SK-N-SH (cell line): ENCODE measurements at regions not wholly inside any gene's neighbourhood (a gene's known extent, or its start where the extent isn't known, plus 50 kb on each side); places are given as distances from the start of the nearest gene placed in this dataset.

ENCODE experiments used
- CTCF ChIA-PET: fragments of 300-600, 350-600 bp; formaldehyde crosslinking; extraction: SDS; loops from one replicate; lab custom pipeline; 2021; lab: Yijun Ruan, JAX
- POLR2A ChIA-PET: fragments of 350-600 bp; sonication (Branson Sonifier 250); formaldehyde crosslinking; extraction: SDS; loops from one replicate; lab custom pipeline; 2020; ENCODE audit warnings: antibody characterized with exemption, inconsistent platforms; lab: Yijun Ruan, JAX
- DNase-seq: peaks from one replicate; pipeline ENCODE4 v3.0.0; 2012
- H2AFZ ChIP-seq: fragments of 200-600 bp; sonication (generic); 2 replicates; pipeline ENCODE4 v1.8.1; 2016; ENCODE audit warnings: antibody characterized with exemption, mild to moderate bottlenecking, low read depth
- H3F3A ChIP-seq: fragments of 200-600 bp; sonication (generic); replicated peaks from 2 replicates; pipeline ENCODE3; 2016; ENCODE audit warnings: antibody characterized with exemption, mild to moderate bottlenecking; ENCODE audit not compliant: insufficient read depth
- H3K27ac ChIP-seq, 2 experiments: fragments of 200-500 bp in 1 of 2; fragments of 200-600 bp in 1 of 2; sonication (Bioruptor generic) in 1 of 2; sonication (generic), shearing (Covaris generic) in 1 of 2; 2 replicates each; pipeline versions ENCODE4 v1.5.1 to v1.6.1; 2014 to 2016; ENCODE audit warnings: low read depth in 2 of 2, inconsistent platforms in 1 of 2, low read length in 1 of 2, mild to moderate bottlenecking in 1 of 2, mixed read lengths in 1 of 2
- H3K27me3 ChIP-seq: fragments of 200-600 bp; sonication (generic), shearing (Covaris generic); 2 replicates; pipeline ENCODE4 v1.6.1; 2016; ENCODE audit warnings: mixed run types; ENCODE audit not compliant: insufficient read depth
- H3K36me3 ChIP-seq, 2 experiments: fragments of 200-500 bp in 1 of 2; fragments of 200-600 bp in 1 of 2; sonication (Bioruptor generic) in 1 of 2; sonication (generic) in 1 of 2; replicated peaks in 1 of 2; 2 replicates each; pipeline versions ENCODE3 to v1.5.1; 2014 to 2016; ENCODE audit warnings: low read length in 1 of 2, mild to moderate bottlenecking in 1 of 2; ENCODE audit not compliant: insufficient read depth in 2 of 2, control insufficient read depth in 1 of 2
- H3K4me1 ChIP-seq, 2 experiments: fragments of 200-500 bp in 1 of 2; fragments of 200-600 bp in 1 of 2; sonication (Bioruptor generic) in 1 of 2; sonication (generic), shearing (Covaris generic) in 1 of 2; 2 replicates each; pipeline versions ENCODE4 v1.5.1 to v1.6.1; 2014 to 2016; ENCODE audit warnings: low read depth in 1 of 2, low read length in 1 of 2, mixed run types in 1 of 2; ENCODE audit not compliant: insufficient read depth in 2 of 2, control insufficient read depth in 1 of 2
- H3K4me2 ChIP-seq: fragments of 200-600 bp; sonication (generic), shearing (Covaris generic); 2 replicates; pipeline ENCODE4 v1.6.1; 2017; ENCODE audit warnings: mixed run types
- H3K4me3 ChIP-seq, 2 experiments: fragments of 200-500 bp in 1 of 2; fragments of 200-600 bp in 1 of 2; sonication (Bioruptor generic) in 1 of 2; sonication (generic), shearing (Covaris generic) in 1 of 2; 2 replicates each; pipeline versions ENCODE4 v1.5.1 to v1.8.1; 2014 to 2016; ENCODE audit warnings: low read depth in 2 of 2, inconsistent platforms in 1 of 2, low read length in 1 of 2, mild to moderate bottlenecking in 1 of 2, mixed read lengths in 1 of 2, moderate library complexity in 1 of 2
- H3K79me2 ChIP-seq: fragments of 200-600 bp; sonication (generic); 2 replicates; pipeline ENCODE4 v1.8.1; 2017; ENCODE audit warnings: mild to moderate bottlenecking; ENCODE audit not compliant: insufficient read depth
- H3K9ac ChIP-seq: fragments of 200-600 bp; sonication (generic); 2 replicates; pipeline ENCODE4 v1.6.1; 2017; ENCODE audit warnings: mixed run types
- H3K9me2 ChIP-seq: fragments of 200-600 bp; sonication (generic); 2 replicates; pipeline ENCODE4 v1.6.1; 2017; ENCODE audit warnings: mixed run types
- H3K9me3 ChIP-seq: fragments of 200-600 bp; sonication (generic); 2 replicates; pipeline ENCODE4 v1.6.1; 2017; ENCODE audit warnings: mixed run types, mild to moderate bottlenecking, moderate library complexity
- H4K20me1 ChIP-seq: fragments of 200-600 bp; sonication (generic); 2 replicates; pipeline ENCODE4 v1.6.1; 2017; ENCODE audit warnings: mild to moderate bottlenecking, mixed run types; ENCODE audit not compliant: insufficient read depth
- ELF1 ChIP-seq: IDR thresholded peaks from 2 replicates; pipeline ENCODE4 v1.4.0; 2012
- EZH2phosphoT487 ChIP-seq: fragments of 200-600 bp; sonication (generic); IDR thresholded peaks from 2 replicates; pipeline ENCODE4 v1.6.1; 2017; ENCODE audit warnings: low read depth, mixed run types, mild to moderate bottlenecking, antibody characterized with exemption, moderate library complexity, borderline replicate concordance
- FOSL2 ChIP-seq: IDR thresholded peaks from 2 replicates; pipeline ENCODE4 v1.4.0; 2012; ENCODE audit warnings: low read depth, mild to moderate bottlenecking, moderate library complexity, borderline replicate concordance
- FOXJ3 ChIP-seq: sonication (generic); formaldehyde crosslinking; IDR thresholded peaks from 2 replicates; pipeline ENCODE4 v1.5.1; 2020; ENCODE audit warnings: mild to moderate bottlenecking, missing genetic modification reagents
- GABPA ChIP-seq: IDR thresholded peaks from 2 replicates; pipeline ENCODE4 v1.4.0; 2012; ENCODE audit warnings: low read depth, mild to moderate bottlenecking
- GATA2 ChIP-seq: sonication (generic); formaldehyde crosslinking; IDR thresholded peaks from 2 replicates; pipeline ENCODE4 v1.5.0; 2020; ENCODE audit warnings: mild to moderate bottlenecking, missing genetic modification reagents
- JUND ChIP-seq: IDR thresholded peaks from 2 replicates; pipeline ENCODE4 v1.4.0; 2012
- RAD21 ChIP-seq: IDR thresholded peaks from 2 replicates; pipeline ENCODE4 v1.6.1; 2012; ENCODE audit warnings: mild to moderate bottlenecking, low read length
- RCOR1 ChIP-seq: fragments of 150-350 bp; IDR thresholded peaks from 2 replicates; pipeline ENCODE4 v1.6.1; 2017; ENCODE audit warnings: antibody characterized with exemption, low read length
- TAF1 ChIP-seq: IDR thresholded peaks from 2 replicates; pipeline ENCODE4 v1.6.1; 2012; ENCODE audit warnings: low read depth, mild to moderate bottlenecking, low read length, moderate library complexity, borderline replicate concordance
- TCF12 ChIP-seq: IDR thresholded peaks from 2 replicates; pipeline ENCODE4 v1.4.0; 2012
- TEAD4 ChIP-seq: IDR thresholded peaks from 2 replicates; pipeline ENCODE4 v1.4.0; 2012; ENCODE audit warnings: mild to moderate bottlenecking, borderline replicate concordance; ENCODE audit not compliant: insufficient read depth
- WGBS: methylation state at CpG from one replicate; pipeline ENCODE4 v1.1.6; 2017; ENCODE audit warnings: low lambda C conversion rate; 5-methylcytosine and 5-hydroxymethylcytosine counted together
- TF ChIP-seq, protein P1 (sequence below): IDR thresholded peaks from 2 replicates; pipeline ENCODE4 v1.4.0; 2012; ENCODE audit warnings: low read depth
- TF ChIP-seq, protein P2 (sequence below): IDR thresholded peaks from 2 replicates; pipeline ENCODE4 v1.6.1; 2012; ENCODE audit warnings: mild to moderate bottlenecking, low read depth, low read length, moderate library complexity
- TF ChIP-seq, protein P3 (sequence below): fragments of 150-350 bp; IDR thresholded peaks from 2 replicates; pipeline ENCODE4 v1.6.1; 2016; ENCODE audit warnings: mild to moderate bottlenecking, low read depth, low read length
- TF ChIP-seq, protein P4 (sequence below): IDR thresholded peaks from 2 replicates; pipeline ENCODE4; 2012
- TF ChIP-seq, protein P5 (sequence below): fragments of 200-600 bp; sonication (generic); IDR thresholded peaks from 2 replicates; pipeline ENCODE4 v1.6.1; 2017; ENCODE audit warnings: antibody characterized with exemption, mild to moderate bottlenecking, moderate library complexity
- TF ChIP-seq, protein P6 (sequence below): fragments of 150-350 bp; IDR thresholded peaks from 2 replicates; pipeline ENCODE4 v1.6.1; 2017; ENCODE audit warnings: antibody characterized with exemption, low read length, low read depth, borderline replicate concordance

DNA sequence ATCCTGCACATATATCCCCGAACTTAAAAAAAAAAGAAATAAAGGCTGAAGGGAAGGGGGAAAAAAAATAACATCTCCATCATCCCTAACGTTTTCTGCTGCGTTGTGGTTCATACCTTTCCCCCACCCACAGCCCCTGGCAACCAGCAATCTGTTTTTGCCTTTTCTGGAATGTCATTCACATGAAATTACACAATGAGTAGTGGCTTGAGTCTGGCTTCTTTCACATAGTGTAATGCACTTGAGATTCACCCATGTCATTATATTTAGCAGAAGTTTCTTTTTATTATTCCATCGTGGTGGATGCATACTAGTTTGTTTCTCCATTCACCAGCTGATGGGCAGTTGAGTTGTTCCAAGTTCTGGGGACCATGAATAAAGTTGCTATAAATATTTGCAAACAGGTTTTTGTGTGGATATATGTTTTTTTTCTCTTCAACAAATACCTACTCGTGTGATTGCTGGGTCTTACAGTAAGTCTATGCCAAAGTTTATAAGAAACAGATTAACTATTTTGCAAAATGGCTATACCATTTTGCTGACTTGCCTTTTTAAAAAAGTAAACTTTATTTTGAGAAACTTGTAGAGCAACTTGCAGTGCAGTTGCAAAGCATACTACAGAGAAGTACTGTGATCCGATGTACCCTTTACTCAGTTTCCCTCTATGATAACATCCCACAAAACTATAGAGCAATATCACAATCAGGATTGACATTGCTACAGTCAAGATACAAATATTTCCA is 322.5 kb downstream of the LPIN1 start:
- Histone ChIP-seq H3K36me3 (no peaks in the 10 kb centered on the region), H3K4me3 (no peak overlapping the region), H3K27ac (peak overlapping the region in 1 of 2 experiments; percentile 87; a peak in 1 of 4 replicates), H3K27me3 (no peaks in the 10 kb centered on the region), H4K20me1 (no peaks in the 10 kb centered on the region), H3K9me2 (no peaks in the 10 kb centered on the region), H2AFZ (peak overlapping the region; percentile 7; the same call in 1 of the 2 replicates), H3K9ac (no peak overlapping the region), H3F3A (peaks cover 17% of the 10 kb centered on the region), H3K4me2 (no peak overlapping the region), H3K79me2 (no peaks in the 10 kb centered on the region), H3K9me3 (no peaks in the 10 kb centered on the region), H3K4me1 (peaks cover 4 to 26% of the 10 kb centered on the region in 2 experiments)
- CTCF ChIA-PET = no interaction called here
- DNase-seq = no peak
- TF ChIP-seq TCF12 (0 out of 2 replicates have a peak, but pooled peaks have one; percentile 14), RCOR1 (no peak), FOXJ3 (CRISPR knock-in tag) (no peak)
- POLR2A ChIA-PET = no interaction called here
- WGBS = 67% methylated on average over 6 of the region's 6 CpGs

DNA sequence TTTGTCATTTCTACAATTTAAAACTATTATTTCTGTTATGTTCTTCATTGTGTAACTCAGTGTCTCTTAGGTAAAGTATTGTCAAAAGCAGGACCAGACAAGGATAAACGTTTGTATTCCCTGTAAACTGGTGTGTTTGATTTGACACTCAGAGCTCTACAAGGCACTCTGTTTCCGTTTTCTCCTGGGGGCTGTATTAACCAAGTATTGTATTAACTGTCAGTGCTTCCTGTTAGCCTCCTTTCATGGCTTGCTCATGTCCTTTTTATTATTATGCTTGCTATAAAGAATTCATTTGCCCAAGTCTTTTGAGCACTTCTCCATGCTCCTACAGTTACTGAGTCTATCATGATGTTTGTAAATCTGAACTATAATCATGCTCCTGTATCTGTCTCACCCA is 323.7 kb downstream of the LPIN1 start:
- ChIA-PET POLR2A (no interaction called here), CTCF (no interaction called here)
- H3K4me3 ChIP-seq = no peak overlapping the region
- DNase-seq = no peak
- no peaks in the 10 kb centered on the region for H3K9me2 ChIP-seq
- H3K27ac ChIP-seq = peak overlapping the region in 1 of 2 experiments; percentile 87; a peak in 2 of 4 replicates
- peak overlapping the region; percentile 12 for H3K4me2 ChIP-seq
- WGBS = 33% methylated on average over 2 of the region's 2 CpGs
- H3K36me3 ChIP-seq = no peaks in the 10 kb centered on the region
- H3K4me1 ChIP-seq = peaks cover 10 to 26% of the 10 kb centered on the region in 2 experiments
- H3K27me3 ChIP-seq = no peaks in the 10 kb centered on the region
- no peaks in the 10 kb centered on the region for H4K20me1 ChIP-seq
- H3K79me2 ChIP-seq = no peaks in the 10 kb centered on the region
- H3F3A ChIP-seq = peaks cover 17% of the 10 kb centered on the region
- peak overlapping the region; percentile 17; the same call in 1 of the 2 replicates for H2AFZ ChIP-seq
- H3K9ac ChIP-seq = peak overlapping the region; percentile 20; the same call in 1 of the 2 replicates
- H3K9me3 ChIP-seq = no peaks in the 10 kb centered on the region
- TF ChIP-seq, protein P1, sequence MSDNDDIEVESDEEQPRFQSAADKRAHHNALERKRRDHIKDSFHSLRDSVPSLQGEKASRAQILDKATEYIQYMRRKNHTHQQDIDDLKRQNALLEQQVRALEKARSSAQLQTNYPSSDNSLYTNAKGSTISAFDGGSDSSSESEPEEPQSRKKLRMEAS = no peak
- TF ChIP-seq TAF1 (no peak), JUND (no peak), GABPA (no peak), EZH2phosphoT487 (no peak), RAD21 (no peak), TEAD4 (no peak), FOXJ3 (CRISPR knock-in tag) (no peak), TCF12 (no peak), ELF1 (no peak; the same call in 1 of the 2 replicates), FOSL2 (no peak), GATA2 (no peak)
- TF ChIP-seq, protein P2, sequence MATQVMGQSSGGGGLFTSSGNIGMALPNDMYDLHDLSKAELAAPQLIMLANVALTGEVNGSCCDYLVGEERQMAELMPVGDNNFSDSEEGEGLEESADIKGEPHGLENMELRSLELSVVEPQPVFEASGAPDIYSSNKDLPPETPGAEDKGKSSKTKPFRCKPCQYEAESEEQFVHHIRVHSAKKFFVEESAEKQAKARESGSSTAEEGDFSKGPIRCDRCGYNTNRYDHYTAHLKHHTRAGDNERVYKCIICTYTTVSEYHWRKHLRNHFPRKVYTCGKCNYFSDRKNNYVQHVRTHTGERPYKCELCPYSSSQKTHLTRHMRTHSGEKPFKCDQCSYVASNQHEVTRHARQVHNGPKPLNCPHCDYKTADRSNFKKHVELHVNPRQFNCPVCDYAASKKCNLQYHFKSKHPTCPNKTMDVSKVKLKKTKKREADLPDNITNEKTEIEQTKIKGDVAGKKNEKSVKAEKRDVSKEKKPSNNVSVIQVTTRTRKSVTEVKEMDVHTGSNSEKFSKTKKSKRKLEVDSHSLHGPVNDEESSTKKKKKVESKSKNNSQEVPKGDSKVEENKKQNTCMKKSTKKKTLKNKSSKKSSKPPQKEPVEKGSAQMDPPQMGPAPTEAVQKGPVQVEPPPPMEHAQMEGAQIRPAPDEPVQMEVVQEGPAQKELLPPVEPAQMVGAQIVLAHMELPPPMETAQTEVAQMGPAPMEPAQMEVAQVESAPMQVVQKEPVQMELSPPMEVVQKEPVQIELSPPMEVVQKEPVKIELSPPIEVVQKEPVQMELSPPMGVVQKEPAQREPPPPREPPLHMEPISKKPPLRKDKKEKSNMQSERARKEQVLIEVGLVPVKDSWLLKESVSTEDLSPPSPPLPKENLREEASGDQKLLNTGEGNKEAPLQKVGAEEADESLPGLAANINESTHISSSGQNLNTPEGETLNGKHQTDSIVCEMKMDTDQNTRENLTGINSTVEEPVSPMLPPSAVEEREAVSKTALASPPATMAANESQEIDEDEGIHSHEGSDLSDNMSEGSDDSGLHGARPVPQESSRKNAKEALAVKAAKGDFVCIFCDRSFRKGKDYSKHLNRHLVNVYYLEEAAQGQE = no peak
- TF ChIP-seq, protein P3, sequence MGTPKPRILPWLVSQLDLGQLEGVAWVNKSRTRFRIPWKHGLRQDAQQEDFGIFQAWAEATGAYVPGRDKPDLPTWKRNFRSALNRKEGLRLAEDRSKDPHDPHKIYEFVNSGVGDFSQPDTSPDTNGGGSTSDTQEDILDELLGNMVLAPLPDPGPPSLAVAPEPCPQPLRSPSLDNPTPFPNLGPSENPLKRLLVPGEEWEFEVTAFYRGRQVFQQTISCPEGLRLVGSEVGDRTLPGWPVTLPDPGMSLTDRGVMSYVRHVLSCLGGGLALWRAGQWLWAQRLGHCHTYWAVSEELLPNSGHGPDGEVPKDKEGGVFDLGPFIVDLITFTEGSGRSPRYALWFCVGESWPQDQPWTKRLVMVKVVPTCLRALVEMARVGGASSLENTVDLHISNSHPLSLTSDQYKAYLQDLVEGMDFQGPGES = no peak
- TF ChIP-seq, protein P4, sequence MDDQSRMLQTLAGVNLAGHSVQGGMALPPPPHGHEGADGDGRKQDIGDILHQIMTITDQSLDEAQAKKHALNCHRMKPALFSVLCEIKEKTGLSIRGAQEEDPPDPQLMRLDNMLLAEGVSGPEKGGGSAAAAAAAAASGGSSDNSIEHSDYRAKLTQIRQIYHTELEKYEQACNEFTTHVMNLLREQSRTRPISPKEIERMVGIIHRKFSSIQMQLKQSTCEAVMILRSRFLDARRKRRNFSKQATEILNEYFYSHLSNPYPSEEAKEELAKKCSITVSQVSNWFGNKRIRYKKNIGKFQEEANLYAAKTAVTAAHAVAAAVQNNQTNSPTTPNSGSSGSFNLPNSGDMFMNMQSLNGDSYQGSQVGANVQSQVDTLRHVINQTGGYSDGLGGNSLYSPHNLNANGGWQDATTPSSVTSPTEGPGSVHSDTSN = no peak
- TF ChIP-seq, protein P5, sequence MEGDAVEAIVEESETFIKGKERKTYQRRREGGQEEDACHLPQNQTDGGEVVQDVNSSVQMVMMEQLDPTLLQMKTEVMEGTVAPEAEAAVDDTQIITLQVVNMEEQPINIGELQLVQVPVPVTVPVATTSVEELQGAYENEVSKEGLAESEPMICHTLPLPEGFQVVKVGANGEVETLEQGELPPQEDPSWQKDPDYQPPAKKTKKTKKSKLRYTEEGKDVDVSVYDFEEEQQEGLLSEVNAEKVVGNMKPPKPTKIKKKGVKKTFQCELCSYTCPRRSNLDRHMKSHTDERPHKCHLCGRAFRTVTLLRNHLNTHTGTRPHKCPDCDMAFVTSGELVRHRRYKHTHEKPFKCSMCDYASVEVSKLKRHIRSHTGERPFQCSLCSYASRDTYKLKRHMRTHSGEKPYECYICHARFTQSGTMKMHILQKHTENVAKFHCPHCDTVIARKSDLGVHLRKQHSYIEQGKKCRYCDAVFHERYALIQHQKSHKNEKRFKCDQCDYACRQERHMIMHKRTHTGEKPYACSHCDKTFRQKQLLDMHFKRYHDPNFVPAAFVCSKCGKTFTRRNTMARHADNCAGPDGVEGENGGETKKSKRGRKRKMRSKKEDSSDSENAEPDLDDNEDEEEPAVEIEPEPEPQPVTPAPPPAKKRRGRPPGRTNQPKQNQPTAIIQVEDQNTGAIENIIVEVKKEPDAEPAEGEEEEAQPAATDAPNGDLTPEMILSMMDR = no peak
- TF ChIP-seq, protein P6, sequence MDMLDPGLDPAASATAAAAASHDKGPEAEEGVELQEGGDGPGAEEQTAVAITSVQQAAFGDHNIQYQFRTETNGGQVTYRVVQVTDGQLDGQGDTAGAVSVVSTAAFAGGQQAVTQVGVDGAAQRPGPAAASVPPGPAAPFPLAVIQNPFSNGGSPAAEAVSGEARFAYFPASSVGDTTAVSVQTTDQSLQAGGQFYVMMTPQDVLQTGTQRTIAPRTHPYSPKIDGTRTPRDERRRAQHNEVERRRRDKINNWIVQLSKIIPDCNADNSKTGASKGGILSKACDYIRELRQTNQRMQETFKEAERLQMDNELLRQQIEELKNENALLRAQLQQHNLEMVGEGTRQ = no peak
